ENCODE measurements at regions not wholly inside any gene's neighbourhood (a gene's known extent, or its start where the extent isn't known, plus 50 kb on each side); places are given as distances from the start of the nearest gene placed in this dataset.
"Not testable (repeated sequence)": the region's sequence is repeated elsewhere in the genome, so short reads cannot be mapped to it uniquely, and the experiment has no call there.

DNA sequence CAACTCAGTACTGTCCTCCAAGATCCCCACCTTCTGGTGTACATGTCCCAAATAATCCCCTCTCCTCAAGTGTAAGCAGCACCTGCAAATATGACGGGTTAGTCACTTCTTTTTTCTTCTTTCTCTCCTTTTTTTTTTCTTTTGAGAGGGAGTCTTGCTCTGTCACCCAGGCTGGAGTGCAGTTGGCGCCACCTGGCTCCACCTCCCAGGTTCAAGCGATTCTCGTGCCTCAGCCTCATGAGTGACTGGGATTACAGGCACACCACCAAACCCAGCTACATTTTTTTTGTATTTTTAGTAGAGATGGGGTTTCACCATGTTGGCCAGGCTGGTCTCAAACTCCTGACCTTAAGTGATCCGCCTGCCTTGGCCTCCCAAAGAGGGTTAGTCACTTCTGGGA lies 123.8 kb upstream of the PALS2 start:
- H3K27me3 Mint-ChIP-seq (ENCODE audit: insufficient read depth); H3K4me3 Mint-ChIP-seq; DNase-seq (ENCODE audit: low spot score); H3K27ac Mint-ChIP-seq; H3K4me1 Mint-ChIP-seq (ENCODE audit: low read depth); intact Hi-C loops (cut with micrococcal nuclease); H3K36me3 Mint-ChIP-seq (ENCODE audit: low read depth); H3K9me3 Mint-ChIP-seq: not testable (repeated sequence)

GRCh38 chr7:24455813-24456525 lies 117.3 kb upstream of the PALS2 start:
- Mint-ChIP-seq H3K27ac (no peak overlapping the region), H3K27me3 (ENCODE audit: insufficient read depth) (peaks cover 4% of the 10 kb centered on the region), H3K9me3 (no peaks in the 10 kb centered on the region), H3K4me3 (no peak overlapping the region), H3K4me1 (ENCODE audit: low read depth) (no peaks in the 10 kb centered on the region), H3K36me3 (ENCODE audit: low read depth) (no peaks in the 10 kb centered on the region)
- intact Hi-C loops (cut with micrococcal nuclease) = no loop called here
- no peak for DNase-seq (ENCODE audit: low spot score)

DNA sequence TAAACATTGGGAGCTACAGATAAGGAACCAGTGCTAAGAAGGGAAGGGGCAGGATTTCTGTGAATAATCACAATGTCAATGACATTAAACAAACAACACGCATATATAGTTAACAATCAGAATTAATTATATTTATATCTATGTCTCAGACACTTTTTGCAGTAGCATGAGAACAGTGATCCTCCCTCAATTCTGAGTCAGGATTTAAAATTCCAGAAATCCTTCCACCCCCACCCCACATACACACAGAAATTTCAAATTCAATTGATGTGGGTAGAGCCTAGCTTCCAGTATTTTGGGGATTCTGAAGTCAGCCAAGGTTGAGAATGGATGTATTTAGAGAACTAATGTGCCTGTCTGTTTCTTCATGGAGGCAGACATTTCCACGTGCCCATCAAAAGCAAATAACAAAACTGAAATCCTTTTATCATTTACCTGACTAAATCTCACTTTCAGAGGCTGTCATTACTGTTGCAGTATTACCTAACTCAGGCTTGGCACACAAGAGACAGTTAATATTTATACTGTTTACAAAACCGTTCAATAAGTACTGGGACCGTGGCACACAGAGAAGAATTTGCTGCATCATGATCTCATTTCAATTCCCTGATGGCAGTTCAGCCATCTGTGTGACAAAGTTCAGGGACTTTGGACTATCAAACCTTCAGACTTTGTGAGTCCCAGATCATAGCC lies 116.6 kb upstream of the PALS2 start:
- Mint-ChIP-seq H3K4me1 (ENCODE audit: low read depth) (no peaks in the 10 kb centered on the region), H3K9me3 (no peaks in the 10 kb centered on the region), H3K4me3 (no peak overlapping the region), H3K27me3 (ENCODE audit: insufficient read depth) (peaks cover 2% of the 10 kb centered on the region), H3K36me3 (ENCODE audit: low read depth) (no peaks in the 10 kb centered on the region), H3K27ac (no peak overlapping the region)
- DNase-seq (ENCODE audit: low spot score) = no peak
- intact Hi-C loops (cut with micrococcal nuclease) = no loop called here

DNA sequence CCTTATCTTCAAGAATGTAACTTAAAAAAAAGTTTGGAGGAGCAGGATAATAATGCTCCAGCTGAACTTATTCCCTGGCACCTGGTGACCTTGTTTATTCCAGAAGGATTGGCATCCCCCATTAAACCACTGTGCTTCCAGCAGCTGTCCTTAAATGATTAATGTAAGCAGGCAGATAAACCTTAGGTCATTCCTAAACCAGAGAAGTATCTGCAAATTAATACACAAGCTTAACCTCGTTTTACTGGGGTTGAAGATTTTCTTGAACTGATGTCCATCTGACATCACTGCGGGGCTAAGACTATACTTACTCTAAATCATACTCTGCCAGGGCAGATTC lies 116.1 kb upstream of the PALS2 start:
- H3K4me3 Mint-ChIP-seq = no peak overlapping the region
- intact Hi-C loops (cut with micrococcal nuclease) = no loop called here
- peaks cover 2% of the 10 kb centered on the region for H3K27me3 Mint-ChIP-seq (ENCODE audit: insufficient read depth)
- H3K9me3 Mint-ChIP-seq = no peaks in the 10 kb centered on the region
- no peak for DNase-seq (ENCODE audit: low spot score)
- no peaks in the 10 kb centered on the region for H3K4me1 Mint-ChIP-seq (ENCODE audit: low read depth)
- no peak overlapping the region for H3K27ac Mint-ChIP-seq
- no peaks in the 10 kb centered on the region for H3K36me3 Mint-ChIP-seq (ENCODE audit: low read depth)

DNA sequence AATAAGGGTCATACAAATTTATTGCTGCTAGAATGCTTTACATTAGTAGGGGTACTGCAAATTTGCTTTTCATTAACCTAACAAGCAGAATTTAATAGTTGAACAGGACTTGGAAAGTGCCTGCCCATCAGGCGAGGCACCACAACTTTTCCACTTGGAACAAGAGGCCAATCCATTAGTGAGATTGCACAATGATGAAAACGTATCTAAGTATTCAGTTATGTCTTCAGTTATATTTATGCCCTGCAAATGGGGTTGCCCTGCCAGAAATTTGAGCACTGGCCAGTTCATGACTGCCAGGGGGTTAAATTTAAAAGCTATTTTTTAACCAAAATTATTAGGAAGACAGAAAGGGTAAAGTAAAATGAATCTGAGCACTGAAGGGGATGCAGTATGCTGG lies 111.1 kb upstream of the PALS2 start:
- Mint-ChIP-seq H3K27me3 (ENCODE audit: insufficient read depth) (peaks cover under 1% of the 10 kb centered on the region), H3K4me3 (no peak overlapping the region), H3K36me3 (ENCODE audit: low read depth) (no peaks in the 10 kb centered on the region), H3K27ac (no peak overlapping the region), H3K4me1 (ENCODE audit: low read depth) (no peaks in the 10 kb centered on the region), H3K9me3 (no peaks in the 10 kb centered on the region)
- DNase-seq (ENCODE audit: low spot score) = no peak
- intact Hi-C loops (cut with micrococcal nuclease) = no loop called here

- no peaks in the 10 kb centered on the region for H3K27me3 Mint-ChIP-seq (ENCODE audit: insufficient read depth)
- no peak overlapping the region for H3K4me3 Mint-ChIP-seq
- DNase-seq (ENCODE audit: low spot score) = no peak
- no peaks in the 10 kb centered on the region for H3K4me1 Mint-ChIP-seq (ENCODE audit: low read depth)
- H3K27ac Mint-ChIP-seq = no peak overlapping the region
- H3K36me3 Mint-ChIP-seq (ENCODE audit: low read depth) = no peaks in the 10 kb centered on the region
- intact Hi-C loops (cut with micrococcal nuclease) = no loop called here
- no peaks in the 10 kb centered on the region for H3K9me3 Mint-ChIP-seq
Observed at GRCh38 chr7:24462984-24463383, 110.3 kb upstream of the PALS2 start.

- Mint-ChIP-seq H3K9me3 (no peaks in the 10 kb centered on the region), H3K4me1 (ENCODE audit: low read depth) (no peaks in the 10 kb centered on the region), H3K27me3 (ENCODE audit: insufficient read depth) (no peaks in the 10 kb centered on the region), H3K27ac (no peak overlapping the region), H3K4me3 (no peak overlapping the region), H3K36me3 (ENCODE audit: low read depth) (no peaks in the 10 kb centered on the region)
- intact Hi-C loops (cut with micrococcal nuclease) = no loop called here
- no peak for DNase-seq (ENCODE audit: low spot score)
Observed at GRCh38 chr7:24463474-24463873, 109.8 kb upstream of the PALS2 start.

GRCh38 chr7:24464861-24465260 lies 108.4 kb upstream of the PALS2 start:
- DNase-seq (ENCODE audit: low spot score) = no peak
- Mint-ChIP-seq H3K27ac (no peak overlapping the region), H3K36me3 (ENCODE audit: low read depth) (no peaks in the 10 kb centered on the region), H3K9me3 (no peaks in the 10 kb centered on the region), H3K27me3 (ENCODE audit: insufficient read depth) (no peaks in the 10 kb centered on the region), H3K4me3 (no peak overlapping the region), H3K4me1 (ENCODE audit: low read depth) (no peaks in the 10 kb centered on the region)
- intact Hi-C loops (cut with micrococcal nuclease) = no loop called here

DNA sequence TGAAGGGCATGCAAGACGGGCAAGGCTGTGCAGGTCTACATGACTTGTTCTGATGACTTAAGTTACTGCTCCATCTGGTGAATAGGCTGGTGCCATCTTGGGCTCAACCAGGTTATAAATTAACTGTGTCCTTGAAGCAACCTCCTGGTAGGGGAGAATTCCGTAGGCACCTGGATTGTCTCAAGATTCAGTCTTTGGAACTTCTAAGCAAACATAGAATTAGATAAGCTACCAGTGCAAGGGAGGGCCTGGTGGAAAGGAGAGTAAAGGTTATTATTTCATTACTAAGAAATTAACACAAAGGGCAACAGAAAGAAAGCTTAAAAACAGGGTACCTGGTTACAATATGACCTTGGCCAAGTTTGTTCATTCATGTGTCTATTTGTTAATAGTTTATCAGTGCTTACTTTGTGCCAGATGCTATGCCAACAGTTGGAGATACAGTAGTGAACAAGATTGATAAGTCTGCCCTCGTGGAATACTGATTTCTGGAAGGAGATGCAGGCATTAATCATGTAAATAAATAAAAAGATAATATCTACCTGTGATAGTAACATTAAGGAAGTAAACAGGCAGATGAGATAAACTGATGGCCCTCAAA lies 107.0 kb upstream of the PALS2 start:
- no peak overlapping the region for H3K27ac Mint-ChIP-seq
- H3K4me1 Mint-ChIP-seq (ENCODE audit: low read depth) = no peaks in the 10 kb centered on the region
- peaks cover 2% of the 10 kb centered on the region for H3K27me3 Mint-ChIP-seq (ENCODE audit: insufficient read depth)
- DNase-seq (ENCODE audit: low spot score) = no peak
- no peaks in the 10 kb centered on the region for H3K9me3 Mint-ChIP-seq
- no peaks in the 10 kb centered on the region for H3K36me3 Mint-ChIP-seq (ENCODE audit: low read depth)
- no peak overlapping the region for H3K4me3 Mint-ChIP-seq
- intact Hi-C loops (cut with micrococcal nuclease) = no loop called here

DNA sequence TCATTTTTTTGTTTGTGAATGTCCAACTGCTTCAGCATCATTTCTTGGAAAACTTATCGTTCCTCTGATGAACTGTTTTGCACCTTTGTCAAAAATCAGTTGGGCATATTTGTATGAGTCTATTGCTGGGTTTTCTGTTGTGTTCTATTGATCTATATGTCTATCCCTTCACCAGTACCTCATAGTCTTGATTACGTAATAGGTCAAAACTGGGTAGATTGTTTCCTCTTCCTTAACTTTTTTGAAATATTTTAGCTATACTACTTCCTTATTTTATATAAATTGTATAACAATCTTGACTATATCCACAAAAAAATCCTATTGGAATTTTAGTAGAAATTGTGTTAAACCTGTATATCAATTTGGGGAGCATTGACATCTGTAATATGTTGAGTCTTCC lies 104.1 kb upstream of the PALS2 start:
- Mint-ChIP-seq H3K27me3 (ENCODE audit: insufficient read depth) (peaks cover 2% of the 10 kb centered on the region), H3K4me1 (ENCODE audit: low read depth) (no peaks in the 10 kb centered on the region), H3K36me3 (ENCODE audit: low read depth) (no peaks in the 10 kb centered on the region), H3K9me3 (no peaks in the 10 kb centered on the region), H3K27ac (no peak overlapping the region), H3K4me3 (no peak overlapping the region)
- DNase-seq (ENCODE audit: low spot score) = no peak
- intact Hi-C loops (cut with micrococcal nuclease) = no loop called here

GRCh38 chr7:24472093-24472492 lies 101.2 kb upstream of the PALS2 start:
- Mint-ChIP-seq H3K27me3 (ENCODE audit: insufficient read depth) (peaks cover 2% of the 10 kb centered on the region), H3K4me1 (ENCODE audit: low read depth) (no peaks in the 10 kb centered on the region), H3K27ac (no peak overlapping the region), H3K4me3 (no peak overlapping the region), H3K36me3 (ENCODE audit: low read depth) (no peaks in the 10 kb centered on the region), H3K9me3 (no peaks in the 10 kb centered on the region)
- intact Hi-C loops (cut with micrococcal nuclease) = no loop called here
- no peak for DNase-seq (ENCODE audit: low spot score)

GRCh38 chr7:24475166-24475961 lies 97.9 kb upstream of the PALS2 start:
- DNase-seq (ENCODE audit: low spot score) = no peak
- H3K4me3 Mint-ChIP-seq = no peak overlapping the region
- intact Hi-C loops (cut with micrococcal nuclease) = no loop called here
- peaks cover 2% of the 10 kb centered on the region for H3K27me3 Mint-ChIP-seq (ENCODE audit: insufficient read depth)
- no peaks in the 10 kb centered on the region for H3K36me3 Mint-ChIP-seq (ENCODE audit: low read depth)
- H3K27ac Mint-ChIP-seq = no peak overlapping the region
- no peaks in the 10 kb centered on the region for H3K4me1 Mint-ChIP-seq (ENCODE audit: low read depth)
- no peaks in the 10 kb centered on the region for H3K9me3 Mint-ChIP-seq

- Mint-ChIP-seq H3K36me3 (ENCODE audit: low read depth) (no peaks in the 10 kb centered on the region), H3K4me1 (ENCODE audit: low read depth) (no peaks in the 10 kb centered on the region), H3K27ac (no peak overlapping the region), H3K27me3 (ENCODE audit: insufficient read depth) (peaks cover 3% of the 10 kb centered on the region), H3K9me3 (no peaks in the 10 kb centered on the region), H3K4me3 (no peak overlapping the region)
- intact Hi-C loops (cut with micrococcal nuclease) = no loop called here
- DNase-seq (ENCODE audit: low spot score) = no peak
Observed at GRCh38 chr7:24476227-24476626, 97.0 kb upstream of the PALS2 start.
